BLaER1 (cell line): ENCODE measurements at regions not wholly inside any gene's neighbourhood (a gene's known extent, or its start where the extent isn't known, plus 50 kb on each side); places are given as distances from the start of the nearest gene placed in this dataset.

Source experiments
- H3K27ac ChIP-seq: shearing (Covaris generic); formaldehyde crosslinking; 2 replicates; pipeline ENCODE4 v1.8.1; 2022
- H3K27me3 ChIP-seq: shearing (Covaris generic); formaldehyde crosslinking; 2 replicates; pipeline ENCODE4 v1.8.1; 2022
- H3K36me3 ChIP-seq: shearing (Covaris generic); formaldehyde crosslinking; 2 replicates; pipeline ENCODE4 v1.8.1; 2022
- H3K4me1 ChIP-seq: shearing (Covaris generic); formaldehyde crosslinking; 2 replicates; pipeline ENCODE4 v1.8.1; 2022
- H3K4me2 ChIP-seq: shearing (Covaris generic); formaldehyde crosslinking; 2 replicates; pipeline ENCODE4 v1.8.1; 2022
- H3K4me3 ChIP-seq: shearing (Covaris generic); formaldehyde crosslinking; 2 replicates; pipeline ENCODE4 v1.8.1; 2022
- H3K9ac ChIP-seq: shearing (Covaris generic); formaldehyde crosslinking; 2 replicates; pipeline ENCODE4 v1.8.1; 2022
- H3K9me3 ChIP-seq: shearing (Covaris generic); formaldehyde crosslinking; 2 replicates; pipeline ENCODE4 v1.8.1; 2022
- H4K20me1 ChIP-seq: shearing (Covaris generic); formaldehyde crosslinking; 2 replicates; pipeline ENCODE4 v1.8.1; 2022
- Cebpa-rat ChIP-seq: shearing (Covaris generic); IDR thresholded peaks from 2 replicates; pipeline ENCODE4 v1.8.1; 2022

- Histone ChIP-seq H3K27ac (no peak overlapping the region), H4K20me1 (no peaks in the 10 kb centered on the region), H3K9me3 (no peaks in the 10 kb centered on the region), H3K4me2 (no peak overlapping the region), H3K36me3 (no peaks in the 10 kb centered on the region), H3K4me1 (no peaks in the 10 kb centered on the region), H3K27me3 (no peaks in the 10 kb centered on the region), H3K4me3 (no peak overlapping the region), H3K9ac (no peak overlapping the region)
- TF ChIP-seq Cebpa-rat = no peak
These were observed 280.7 kb downstream of the LMX1A start for GRCh38 chr1:165075725-165076370.

GRCh38 chr1:165073185-165074007 is 283.1 kb downstream of the LMX1A start:
- Histone ChIP-seq H3K4me2 (no peak overlapping the region), H4K20me1 (no peaks in the 10 kb centered on the region), H3K9me3 (no peaks in the 10 kb centered on the region), H3K27me3 (no peaks in the 10 kb centered on the region), H3K4me3 (no peak overlapping the region), H3K27ac (no peak overlapping the region), H3K4me1 (no peaks in the 10 kb centered on the region), H3K9ac (no peak overlapping the region), H3K36me3 (no peaks in the 10 kb centered on the region)
- TF ChIP-seq Cebpa-rat = no peak

- H3K27me3 ChIP-seq = no peaks in the 10 kb centered on the region
- no peak overlapping the region for H3K27ac ChIP-seq
- TF ChIP-seq Cebpa-rat = no peak
- no peak overlapping the region for H3K4me3 ChIP-seq
- no peaks in the 10 kb centered on the region for H4K20me1 ChIP-seq
- no peaks in the 10 kb centered on the region for H3K9me3 ChIP-seq
- H3K36me3 ChIP-seq = no peaks in the 10 kb centered on the region
- H3K4me1 ChIP-seq = no peaks in the 10 kb centered on the region
- no peak overlapping the region for H3K9ac ChIP-seq
- H3K4me2 ChIP-seq = no peak overlapping the region
These were observed 285.8 kb downstream of the LMX1A start for GRCh38 chr1:165070675-165071074.

- no peak for TF ChIP-seq Cebpa-rat
- H3K9ac ChIP-seq = no peak overlapping the region
These were observed 286.7 kb downstream of the LMX1A start for GRCh38 chr1:165069829-165070228.

GRCh38 chr1:165068741-165069140 is 287.8 kb downstream of the LMX1A start:
- Histone ChIP-seq H3K9me3 (no peaks in the 10 kb centered on the region), H3K4me3 (no peak overlapping the region), H3K27me3 (no peaks in the 10 kb centered on the region), H3K9ac (no peak overlapping the region), H3K4me2 (no peak overlapping the region), H3K36me3 (no peaks in the 10 kb centered on the region), H4K20me1 (no peaks in the 10 kb centered on the region), H3K27ac (no peak overlapping the region), H3K4me1 (no peaks in the 10 kb centered on the region)
- no peak for TF ChIP-seq Cebpa-rat

More at GRCh38 chr1:165069829-165070228, 286.7 kb downstream of the LMX1A start:
- H3K9me3 ChIP-seq = no peaks in the 10 kb centered on the region
- H3K4me1 ChIP-seq = no peaks in the 10 kb centered on the region
- no peaks in the 10 kb centered on the region for H3K27me3 ChIP-seq
- H3K4me3 ChIP-seq = no peak overlapping the region
- no peak overlapping the region for H3K4me2 ChIP-seq
- no peaks in the 10 kb centered on the region for H4K20me1 ChIP-seq
- H3K27ac ChIP-seq = no peak overlapping the region
- no peaks in the 10 kb centered on the region for H3K36me3 ChIP-seq

- Histone ChIP-seq H4K20me1 (no peaks in the 10 kb centered on the region), H3K9me3 (no peaks in the 10 kb centered on the region), H3K4me3 (no peak overlapping the region), H3K4me2 (no peak overlapping the region), H3K27ac (no peak overlapping the region), H3K4me1 (no peaks in the 10 kb centered on the region), H3K9ac (no peak overlapping the region), H3K36me3 (no peaks in the 10 kb centered on the region), H3K27me3 (no peaks in the 10 kb centered on the region)
- TF ChIP-seq Cebpa-rat = no peak
These were observed 288.7 kb downstream of the LMX1A start for GRCh38 chr1:165067829-165068228.

- no peaks in the 10 kb centered on the region for H3K36me3 ChIP-seq
- H3K4me2 ChIP-seq = no peak overlapping the region
- H3K9me3 ChIP-seq = no peaks in the 10 kb centered on the region
- H3K4me1 ChIP-seq = no peaks in the 10 kb centered on the region
- TF ChIP-seq Cebpa-rat = no peak
- no peak overlapping the region for H3K9ac ChIP-seq
- H3K27ac ChIP-seq = no peak overlapping the region
- no peak overlapping the region for H3K4me3 ChIP-seq
- H3K27me3 ChIP-seq = no peaks in the 10 kb centered on the region
- no peaks in the 10 kb centered on the region for H4K20me1 ChIP-seq
These were observed 293.1 kb downstream of the LMX1A start for GRCh38 chr1:165063181-165063965.

- Histone ChIP-seq H3K4me1 (no peaks in the 10 kb centered on the region), H3K27ac (no peak overlapping the region), H3K9me3 (no peaks in the 10 kb centered on the region), H4K20me1 (no peaks in the 10 kb centered on the region), H3K4me3 (no peak overlapping the region), H3K36me3 (no peaks in the 10 kb centered on the region), H3K4me2 (no peak overlapping the region), H3K27me3 (no peaks in the 10 kb centered on the region), H3K9ac (no peak overlapping the region)
- no peak for TF ChIP-seq Cebpa-rat
These were observed 294.2 kb downstream of the LMX1A start for GRCh38 chr1:165062346-165062745.

- Histone ChIP-seq H3K36me3 (no peaks in the 10 kb centered on the region), H3K4me2 (no peak overlapping the region), H3K27ac (no peak overlapping the region), H3K4me3 (no peak overlapping the region), H3K9ac (no peak overlapping the region), H3K9me3 (no peaks in the 10 kb centered on the region), H3K27me3 (no peaks in the 10 kb centered on the region), H4K20me1 (no peaks in the 10 kb centered on the region), H3K4me1 (no peaks in the 10 kb centered on the region)
- TF ChIP-seq Cebpa-rat = no peak
These were observed 296.2 kb downstream of the LMX1A start for GRCh38 chr1:165060285-165060793.
